T-helper 17 cell (primary cell): ENCODE measurements at regions not wholly inside any gene's neighbourhood (a gene's known extent, or its start where the extent isn't known, plus 50 kb on each side); places are given as distances from the start of the nearest gene placed in this dataset.

Experiments used
- ATAC-seq: fragments of 150-1000 bp; cut with Tn5 transposase; 2 replicates; pipeline ENCODE4 v1.10.0; 2021; ENCODE audit warnings: mild to moderate bottlenecking, moderate library complexity
- DNase-seq, 3 donors: peaks; one replicate each; pipeline versions ENCODE4 v3.0.0 to v3.0.0-alpha.2; 2020 to 2021
- H3K9me3 ChIP-seq: one replicate; pipeline ENCODE4 v1.7.0; 2013; ENCODE audit warnings: low read length, mild to moderate bottlenecking; ENCODE audit not compliant: control insufficient read depth, poor library complexity, severe bottlenecking
- H3K27ac Mint-ChIP-seq: one replicate; pipeline ENCODE4 v1.8.0; 2022; ENCODE audit warnings: mild to moderate bottlenecking, moderate library complexity, mixed read lengths
- H3K27me3 Mint-ChIP-seq: one replicate; pipeline ENCODE4 v1.8.0; 2022; ENCODE audit warnings: mixed read lengths
- H3K36me3 Mint-ChIP-seq: one replicate; pipeline ENCODE4 v1.8.0; 2022; ENCODE audit warnings: low read depth, mixed read lengths
- H3K4me1 Mint-ChIP-seq: one replicate; pipeline ENCODE4 v1.8.0; 2022; ENCODE audit warnings: mild to moderate bottlenecking, mixed read lengths
- H3K4me3 Mint-ChIP-seq: one replicate; pipeline ENCODE4 v1.8.0; 2022; ENCODE audit warnings: mild to moderate bottlenecking, moderate library complexity, mixed read lengths

DNA sequence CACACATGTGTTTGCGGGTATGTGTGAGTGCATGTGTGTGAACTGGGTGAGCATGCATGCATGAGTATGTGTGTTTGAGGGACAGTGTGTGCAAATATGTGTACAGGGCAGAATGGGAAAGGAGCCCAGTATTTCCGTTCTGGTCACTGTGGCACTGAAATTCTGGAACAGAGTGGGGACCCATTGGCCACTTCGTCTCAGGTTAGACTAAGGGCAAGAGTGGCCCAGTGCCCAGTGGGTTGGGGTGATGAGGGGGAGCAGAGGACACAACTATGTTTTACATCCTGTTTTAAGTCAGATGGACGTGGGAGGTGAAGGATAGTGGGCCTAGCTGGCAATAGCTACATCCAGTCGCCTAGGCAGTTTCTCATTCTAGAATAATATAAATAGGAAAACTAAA lies 438.5 kb downstream of the DYNC2H1 start:
- no peak for DNase-seq
- H3K27ac Mint-ChIP-seq, result no peak overlapping the region
- H3K4me1 Mint-ChIP-seq, result peaks cover 3% of the 10 kb centered on the region
- H3K36me3 Mint-ChIP-seq, result no peaks in the 10 kb centered on the region
- no peak overlapping the region for H3K4me3 Mint-ChIP-seq
- no peaks in the 10 kb centered on the region for H3K27me3 Mint-ChIP-seq
- no peak for ATAC-seq
- H3K9me3 ChIP-seq, result peaks cover 2% of the 10 kb centered on the region

DNA sequence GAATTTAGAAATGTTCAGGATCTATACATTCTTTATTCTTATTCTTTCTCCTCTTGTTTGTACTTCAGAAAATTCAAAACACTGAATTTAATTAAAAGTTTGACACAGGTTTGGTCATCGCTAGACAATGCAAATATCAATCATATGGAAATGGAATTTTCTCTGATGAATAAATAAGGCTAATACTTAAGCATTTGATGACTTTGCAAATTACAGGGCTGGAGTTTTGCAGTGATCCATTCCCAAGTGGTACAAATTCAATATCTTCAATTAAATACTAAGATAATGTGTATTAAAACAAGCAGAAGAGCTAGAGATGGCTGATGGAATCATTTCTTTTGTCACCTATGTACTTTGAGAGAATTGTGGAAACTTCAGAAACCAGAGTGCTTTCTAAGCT lies 439.6 kb downstream of the DYNC2H1 start:
- Mint-ChIP-seq H3K36me3 (no peaks in the 10 kb centered on the region), H3K27me3 (no peaks in the 10 kb centered on the region), H3K27ac (no peak overlapping the region), H3K4me3 (no peak overlapping the region), H3K4me1 (peaks cover 3% of the 10 kb centered on the region)
- ATAC-seq, result no peak
- no peak for DNase-seq
- H3K9me3 ChIP-seq, result peaks cover 2% of the 10 kb centered on the region

DNA sequence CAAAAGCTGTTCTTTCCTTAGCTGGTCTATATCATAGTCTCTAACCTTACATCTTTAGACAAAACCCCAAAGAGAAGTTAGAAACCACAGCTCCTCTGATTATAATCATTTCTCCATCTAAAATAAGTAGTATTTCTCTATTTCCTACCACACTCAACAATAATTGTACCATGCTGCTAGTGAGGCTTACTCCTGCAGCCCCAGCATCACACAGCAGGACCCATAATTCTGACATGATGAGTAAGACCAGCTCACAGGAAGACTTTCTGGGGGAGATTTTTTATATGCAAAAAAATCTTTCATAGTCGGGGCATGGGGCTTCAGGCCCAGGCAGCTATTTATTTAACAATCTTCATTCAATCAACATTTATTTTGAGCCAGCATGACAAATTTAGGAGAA lies 441.6 kb downstream of the DYNC2H1 start:
- H3K27ac Mint-ChIP-seq, result no peak overlapping the region
- peaks cover 3% of the 10 kb centered on the region for H3K4me1 Mint-ChIP-seq
- no peaks in the 10 kb centered on the region for H3K9me3 ChIP-seq
- H3K27me3 Mint-ChIP-seq, result no peaks in the 10 kb centered on the region
- DNase-seq (no peak), ATAC-seq (no peak)
- H3K4me3 Mint-ChIP-seq, result peak overlapping the region; percentile 4
- no peaks in the 10 kb centered on the region for H3K36me3 Mint-ChIP-seq

DNA sequence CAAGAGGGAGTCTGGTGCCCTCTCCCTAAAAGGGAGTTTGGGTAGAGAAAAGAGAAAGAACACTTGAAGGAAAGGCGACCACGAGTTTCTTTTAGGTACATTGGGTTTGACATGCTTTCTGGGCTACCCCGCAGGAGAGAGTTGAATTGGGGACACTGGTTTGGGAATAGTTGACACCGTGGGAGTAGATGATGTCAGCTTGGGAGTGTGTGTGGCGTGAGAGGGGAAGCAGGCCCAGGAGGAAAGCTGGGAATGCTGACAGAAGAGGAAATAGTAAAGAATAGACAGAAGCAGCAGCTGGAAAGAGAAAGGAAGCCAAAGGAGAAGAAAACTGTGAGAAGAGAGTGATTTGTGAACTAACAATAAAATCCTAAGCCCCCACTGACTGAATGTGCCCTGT lies 442.9 kb downstream of the DYNC2H1 start:
- no peak for ATAC-seq
- peaks cover 3% of the 10 kb centered on the region for H3K4me1 Mint-ChIP-seq
- H3K4me3 Mint-ChIP-seq, result no peak overlapping the region
- no peak overlapping the region for H3K27ac Mint-ChIP-seq
- H3K36me3 Mint-ChIP-seq, result no peaks in the 10 kb centered on the region
- no peaks in the 10 kb centered on the region for H3K27me3 Mint-ChIP-seq
- no peaks in the 10 kb centered on the region for H3K9me3 ChIP-seq
- no peak for DNase-seq

DNA sequence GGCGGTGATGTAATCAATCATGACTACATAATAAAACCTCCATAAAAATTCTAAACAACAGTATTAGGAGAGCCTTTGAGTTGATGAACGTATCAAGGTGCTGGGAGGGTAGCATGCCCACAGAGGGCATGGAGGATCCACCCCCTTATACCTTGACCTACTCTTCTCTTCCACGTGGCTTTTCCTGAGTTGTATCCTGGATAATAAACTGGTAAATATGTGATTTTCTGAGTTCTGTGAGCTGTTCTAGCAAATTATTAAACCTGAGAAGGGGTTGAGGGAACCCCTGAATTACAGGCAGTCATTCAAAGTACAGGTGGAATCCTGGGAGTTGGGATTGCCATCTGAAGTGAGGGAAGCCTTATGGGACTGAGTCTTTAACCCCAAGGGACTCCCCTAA lies 446.9 kb downstream of the DYNC2H1 start:
- H3K27me3 Mint-ChIP-seq, result peaks cover 6% of the 10 kb centered on the region
- H3K4me3 Mint-ChIP-seq, result no peak overlapping the region
- ATAC-seq (no peak), DNase-seq (no peak)
- no peaks in the 10 kb centered on the region for H3K9me3 ChIP-seq
- no peak overlapping the region for H3K27ac Mint-ChIP-seq
- H3K36me3 Mint-ChIP-seq, result no peaks in the 10 kb centered on the region
- no peaks in the 10 kb centered on the region for H3K4me1 Mint-ChIP-seq

DNA sequence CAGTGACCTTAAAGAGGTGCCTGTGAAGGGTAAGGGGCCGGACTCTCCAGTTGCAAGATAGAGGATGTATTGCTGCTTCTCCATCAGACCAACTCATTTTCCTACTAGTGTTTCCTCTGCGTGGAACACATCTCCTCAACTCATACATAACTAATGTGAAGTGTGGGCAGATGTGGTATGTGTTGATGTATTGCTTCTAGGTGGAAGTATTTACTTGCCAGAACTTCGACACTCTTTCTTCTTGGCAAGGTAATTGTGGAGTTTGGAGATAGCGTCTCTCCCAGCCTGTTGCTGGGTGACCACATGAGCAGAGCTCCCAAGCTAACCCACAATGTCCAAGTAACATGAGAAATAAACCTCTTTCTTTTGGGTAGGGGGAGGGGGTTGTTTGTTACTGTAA lies 456.9 kb downstream of the DYNC2H1 start:
- Mint-ChIP-seq H3K36me3 (no peaks in the 10 kb centered on the region), H3K4me3 (no peak overlapping the region)
- DNase-seq, result no peak

DNA sequence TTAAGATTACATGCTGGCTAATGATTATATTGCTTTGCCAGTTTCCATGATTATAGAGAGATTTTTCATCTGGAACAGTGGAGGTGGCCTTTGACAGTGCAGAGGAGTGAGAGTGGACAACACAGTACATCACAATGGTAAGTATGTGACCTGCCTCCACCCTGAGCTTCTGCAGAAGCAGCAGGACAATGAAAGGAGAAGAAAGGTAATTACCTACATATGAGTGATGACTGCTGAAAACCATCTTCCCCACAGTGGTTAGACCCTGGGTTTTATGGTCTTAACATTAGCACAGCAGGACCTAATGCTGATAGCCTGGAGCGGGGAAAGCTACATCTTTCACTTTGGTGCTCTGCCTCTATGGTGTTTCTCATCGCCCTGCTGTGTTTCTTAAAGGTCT lies 454.7 kb upstream of the DDI1 start:
- Mint-ChIP-seq H3K27me3 (peaks cover 2% of the 10 kb centered on the region), H3K36me3 (no peaks in the 10 kb centered on the region), H3K4me1 (no peaks in the 10 kb centered on the region), H3K27ac (no peak overlapping the region), H3K4me3 (no peak overlapping the region)
- no peaks in the 10 kb centered on the region for H3K9me3 ChIP-seq
- DNase-seq, result no peak
- ATAC-seq, result no peak

More for the DNA sequence above, 456.9 kb downstream of the DYNC2H1 start:
- Mint-ChIP-seq H3K4me1 (no peaks in the 10 kb centered on the region), H3K27ac (no peak overlapping the region), H3K27me3 (no peaks in the 10 kb centered on the region)
- no peaks in the 10 kb centered on the region for H3K9me3 ChIP-seq
- no peak for ATAC-seq

DNA sequence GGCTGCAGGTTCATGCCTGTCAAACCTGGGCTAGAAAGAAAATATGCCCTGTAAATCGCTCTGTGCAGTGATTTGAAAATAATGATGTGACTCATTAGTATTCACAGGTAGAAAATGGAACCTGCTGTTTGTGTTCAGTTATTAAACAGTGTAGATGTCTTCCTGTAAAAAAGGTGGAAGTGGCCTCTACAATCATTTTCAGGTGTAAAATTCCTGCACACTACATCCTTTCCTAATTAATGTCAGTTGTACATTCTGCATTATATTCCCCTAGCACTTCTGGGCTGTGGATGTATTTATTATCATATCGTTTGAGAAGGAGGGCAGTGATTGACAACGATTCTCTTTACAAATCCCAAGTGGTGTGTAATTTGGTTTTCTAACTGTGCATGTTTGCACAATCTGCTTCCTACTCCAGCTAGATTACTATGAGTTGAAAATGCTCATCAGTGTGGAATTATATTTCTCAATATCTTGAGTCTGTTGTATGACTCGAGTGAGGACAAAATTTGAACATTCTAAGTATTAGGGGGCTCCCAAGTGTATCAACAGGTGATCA lies 454.0 kb upstream of the DDI1 start:
- Mint-ChIP-seq H3K36me3 (no peaks in the 10 kb centered on the region), H3K4me3 (no peak overlapping the region), H3K4me1 (no peaks in the 10 kb centered on the region), H3K27me3 (peaks cover 5% of the 10 kb centered on the region), H3K27ac (no peak overlapping the region)
- no peak for ATAC-seq
- H3K9me3 ChIP-seq, result no peaks in the 10 kb centered on the region
- no peak for DNase-seq

DNA sequence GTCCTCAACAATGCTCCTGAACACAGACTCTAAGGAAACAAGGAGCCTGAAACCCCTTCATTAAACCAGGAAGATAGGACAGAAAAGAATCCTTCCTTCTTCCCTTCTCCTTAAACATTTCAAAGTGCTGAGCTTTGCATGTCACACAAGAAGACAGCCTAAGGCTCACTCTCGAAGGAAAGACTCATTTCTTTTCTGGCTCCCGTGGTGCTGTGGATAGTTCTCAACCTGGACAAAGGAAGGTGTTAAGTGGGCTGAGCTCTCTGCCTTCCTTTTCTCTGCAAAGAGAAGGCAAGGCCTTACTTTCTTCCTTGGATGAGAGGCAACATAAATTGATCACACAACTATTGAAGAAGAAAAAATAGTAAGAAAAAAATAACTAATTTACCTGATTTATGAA lies 452.4 kb upstream of the DDI1 start:
- no peaks in the 10 kb centered on the region for H3K9me3 ChIP-seq
- Mint-ChIP-seq H3K4me1 (no peaks in the 10 kb centered on the region), H3K27ac (no peak overlapping the region), H3K36me3 (no peaks in the 10 kb centered on the region), H3K27me3 (peaks cover 5% of the 10 kb centered on the region), H3K4me3 (no peak overlapping the region)
- no peak for ATAC-seq
- no peak for DNase-seq

DNA sequence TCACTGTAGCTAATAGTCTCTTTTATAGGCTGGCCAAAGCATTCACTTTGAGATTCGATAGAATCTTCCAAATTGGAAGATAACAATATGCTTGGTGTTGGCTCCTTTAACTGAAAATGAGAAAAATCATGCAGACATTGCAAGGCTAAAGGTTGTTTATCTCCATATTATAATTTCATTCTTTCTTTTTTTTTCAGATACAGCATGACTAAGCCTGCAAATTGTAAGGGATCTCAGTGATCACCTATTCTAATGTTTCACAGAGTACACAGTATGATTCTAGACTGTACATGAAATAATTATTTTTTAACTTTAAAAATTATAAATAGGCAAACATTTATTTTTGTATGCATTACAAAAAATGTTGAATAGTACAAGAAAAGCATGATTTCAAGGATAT lies 451.7 kb upstream of the DDI1 start:
- H3K27ac Mint-ChIP-seq, result no peak overlapping the region
- ATAC-seq (no peak), DNase-seq (no peak)

DNA sequence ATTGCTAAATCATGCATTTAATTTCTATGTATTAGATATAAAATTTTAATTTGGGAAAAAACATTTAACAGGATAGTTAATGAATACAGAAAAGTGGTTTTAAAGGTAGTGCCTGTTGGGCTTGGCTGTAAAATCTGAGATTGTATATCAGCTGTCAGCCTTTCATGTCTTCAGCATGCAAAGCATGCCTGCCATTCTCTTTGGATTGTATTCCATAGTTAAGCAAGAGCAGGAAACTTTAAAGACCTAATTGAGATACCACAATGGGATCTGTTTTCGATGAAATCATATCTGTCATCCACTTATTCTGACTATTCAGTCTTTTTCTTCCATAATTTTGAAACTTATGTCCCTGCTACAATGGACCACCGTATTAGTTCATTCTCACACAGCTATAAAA lies 451.0 kb upstream of the DDI1 start:
- no peaks in the 10 kb centered on the region for H3K4me1 Mint-ChIP-seq
- H3K36me3 Mint-ChIP-seq, result no peaks in the 10 kb centered on the region
- DNase-seq (no peak), ATAC-seq (no peak)
- H3K9me3 ChIP-seq, result no peaks in the 10 kb centered on the region
- no peak overlapping the region for H3K27ac Mint-ChIP-seq
- H3K4me3 Mint-ChIP-seq, result no peak overlapping the region
- H3K27me3 Mint-ChIP-seq, result peaks cover 5% of the 10 kb centered on the region

More for the DNA sequence above, 451.7 kb upstream of the DDI1 start:
- Mint-ChIP-seq H3K27me3 (peaks cover 5% of the 10 kb centered on the region), H3K36me3 (no peaks in the 10 kb centered on the region), H3K4me3 (no peak overlapping the region), H3K4me1 (no peaks in the 10 kb centered on the region)
- no peaks in the 10 kb centered on the region for H3K9me3 ChIP-seq

DNA sequence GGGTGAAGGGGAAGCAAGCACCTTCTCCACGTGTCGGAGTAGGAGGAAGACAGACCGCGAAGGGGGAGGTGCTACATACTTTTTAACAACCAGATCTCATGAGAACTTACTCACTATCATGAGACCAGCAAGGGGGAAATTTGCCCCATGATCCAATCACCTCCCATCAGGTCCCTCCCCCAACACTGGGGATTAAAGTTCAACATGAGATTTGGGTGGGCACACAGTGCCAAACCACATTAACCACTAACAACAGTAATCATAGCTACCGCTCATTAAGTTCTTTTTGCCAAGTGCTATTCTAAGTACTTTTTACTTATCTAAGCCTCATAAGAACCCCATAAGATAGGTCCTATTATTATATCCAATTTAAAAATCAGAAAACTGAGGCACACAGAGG lies 450.5 kb upstream of the DDI1 start:
- H3K27me3 Mint-ChIP-seq, result peaks cover 5% of the 10 kb centered on the region
- H3K4me1 Mint-ChIP-seq, result no peaks in the 10 kb centered on the region
- ATAC-seq (no peak), DNase-seq (no peak)
- H3K36me3 Mint-ChIP-seq, result no peaks in the 10 kb centered on the region
- H3K4me3 Mint-ChIP-seq, result no peak overlapping the region
- no peaks in the 10 kb centered on the region for H3K9me3 ChIP-seq
- H3K27ac Mint-ChIP-seq, result no peak overlapping the region

DNA sequence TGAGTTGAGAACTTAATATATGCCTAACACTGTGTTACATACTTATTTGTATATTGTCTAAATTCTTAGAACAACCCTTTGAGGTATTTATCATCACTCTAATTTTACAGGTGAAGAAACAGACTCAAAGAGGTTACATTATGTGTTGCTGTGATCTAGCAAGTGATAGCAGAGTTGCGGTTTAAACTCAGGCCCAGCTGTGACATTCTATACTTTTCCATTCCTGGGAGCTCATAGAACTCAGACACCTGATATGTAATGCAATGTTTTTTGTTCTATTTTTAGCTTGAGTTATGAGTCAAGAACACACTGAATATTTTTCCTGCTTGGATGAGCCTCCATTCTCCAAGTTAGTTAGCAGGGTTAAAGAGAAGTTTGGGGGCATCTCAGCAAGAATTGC lies 449.7 kb upstream of the DDI1 start:
- no peaks in the 10 kb centered on the region for H3K36me3 Mint-ChIP-seq

DNA sequence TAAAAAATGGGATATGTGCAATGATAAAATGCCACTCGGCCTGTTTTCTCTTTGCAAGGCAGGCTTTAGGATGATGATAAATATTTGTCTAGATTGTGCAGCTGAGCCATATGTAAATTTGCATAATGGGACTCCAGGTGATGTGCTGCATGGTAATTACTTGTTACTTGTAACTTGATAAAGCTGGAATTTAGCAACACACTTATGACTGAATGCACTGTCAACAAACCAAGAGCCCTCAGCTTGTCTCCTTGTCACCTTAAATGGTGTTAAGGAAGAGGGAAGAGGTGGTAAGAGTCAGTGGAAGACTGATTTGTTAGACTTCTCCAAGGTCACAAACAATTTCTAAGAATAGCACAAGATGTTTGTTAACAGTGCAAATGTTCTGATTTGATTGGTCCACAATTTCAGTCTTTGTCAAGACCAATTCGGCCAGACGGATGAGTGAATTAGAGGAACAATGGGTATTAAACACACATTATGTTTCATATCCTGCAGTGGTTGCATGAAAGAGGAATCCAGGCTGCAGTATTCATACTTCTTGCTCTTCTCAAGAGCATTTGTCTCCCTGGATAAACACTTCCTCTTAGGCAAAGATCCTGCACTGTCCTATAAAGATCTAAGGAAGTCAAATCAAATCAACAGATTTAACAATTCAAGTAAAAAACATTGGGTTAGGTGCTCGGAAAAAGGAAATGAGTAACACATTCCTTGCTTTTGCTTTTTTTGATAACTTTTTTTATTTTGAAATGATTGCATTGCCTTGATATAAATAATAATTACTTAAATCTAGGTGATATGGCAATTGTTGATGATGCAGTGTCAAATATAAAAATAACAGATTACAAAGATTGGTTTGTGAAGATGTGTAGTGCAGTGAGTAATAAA lies 448.3 kb upstream of the DDI1 start:
- no peak for DNase-seq
- no peaks in the 10 kb centered on the region for H3K36me3 Mint-ChIP-seq
- no peaks in the 10 kb centered on the region for H3K4me1 Mint-ChIP-seq
- H3K27ac Mint-ChIP-seq, result no peak overlapping the region
- no peaks in the 10 kb centered on the region for H3K9me3 ChIP-seq
- no peak overlapping the region for H3K4me3 Mint-ChIP-seq
- peaks cover 10% of the 10 kb centered on the region for H3K27me3 Mint-ChIP-seq
- ATAC-seq, result no peak

More for the DNA sequence above, 449.7 kb upstream of the DDI1 start:
- Mint-ChIP-seq H3K27ac (no peak overlapping the region), H3K4me3 (no peak overlapping the region), H3K27me3 (peaks cover 5% of the 10 kb centered on the region), H3K4me1 (no peaks in the 10 kb centered on the region)
- DNase-seq, result no peak
- ATAC-seq, result no peak
- no peaks in the 10 kb centered on the region for H3K9me3 ChIP-seq
